ENCODE measurements at regions not wholly inside any gene's neighbourhood (a gene's known extent, or its start where the extent isn't known, plus 50 kb on each side); places are given as distances from the start of the nearest gene placed in this dataset.

DNA sequence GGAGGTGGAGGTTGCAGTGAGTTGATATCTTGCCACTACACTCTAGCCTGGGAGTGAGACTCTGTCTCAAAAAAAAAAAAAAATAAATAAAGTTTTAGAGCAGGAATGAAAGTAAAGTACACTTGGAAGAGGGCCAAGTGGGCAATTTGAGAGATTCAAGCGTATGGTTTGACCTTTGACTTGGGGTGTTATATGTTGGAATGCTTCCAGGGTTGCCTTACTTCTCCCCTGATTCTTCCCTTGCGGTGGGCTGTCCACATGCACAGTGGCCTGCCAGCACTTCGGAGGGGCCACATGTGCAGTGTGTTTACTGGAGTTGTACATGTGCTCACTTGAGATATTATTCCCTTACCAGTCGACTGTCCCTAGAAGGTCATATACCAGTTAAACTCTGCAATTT lies 295.5 kb upstream of the PROX1 start (continued):
- TF ChIP-seq USF2 (IDR thresholded peaks at IDR 0.05; ENCODE audit: borderline replicate concordance, low read depth, low read length), result no peak

GRCh38 chr1:213693864-213694263 lies 293.9 kb upstream of the PROX1 start:
- Histone ChIP-seq H3K4me2 (no peak overlapping the region), H3K4me1 (ENCODE audit: control insufficient read depth in 1 of 2, insufficient read depth in 2 of 2, low read depth in 1 of 2, low read length in 1 of 2) (peaks cover 0 to 2% of the 10 kb centered on the region in 2 experiments; a peak in 1 of 4 replicates), H3K9me3 (no peaks in the 10 kb centered on the region), H2AFZ (ENCODE audit: low read depth) (no peak overlapping the region), H3K4me3 (ENCODE audit: low read depth in 2 of 2, low read length in 1 of 2) (no peak overlapping the region), H3K36me3 (replicated peaks in 1 of 2; ENCODE audit: control insufficient read depth in 1 of 2, insufficient read depth in 2 of 2, low read length in 1 of 2) (no peaks in the 10 kb centered on the region), H3K27ac (ENCODE audit: low read depth in 2 of 2, low read length in 1 of 2) (no peak overlapping the region), H3F3A (replicated peaks; ENCODE audit: insufficient read depth) (no peaks in the 10 kb centered on the region), H4K20me1 (ENCODE audit: insufficient read depth) (no peaks in the 10 kb centered on the region), H3K9ac (no peak overlapping the region), H3K27me3 (ENCODE audit: insufficient read depth) (no peaks in the 10 kb centered on the region), H3K9me2 (no peaks in the 10 kb centered on the region), H3K79me2 (ENCODE audit: insufficient read depth) (no peaks in the 10 kb centered on the region)
- TF ChIP-seq TEAD4 (IDR thresholded peaks at IDR 0.05; ENCODE audit: borderline replicate concordance, insufficient read depth), result no peak
- no peak for TF ChIP-seq CHD2 (IDR thresholded peaks at IDR 0.05; ENCODE audit: low read length, partially characterized antibody)
- no peak for TF ChIP-seq RAD21 (IDR thresholded peaks at IDR 0.05; ENCODE audit: low read length)
- TF ChIP-seq TAF1 (IDR thresholded peaks at IDR 0.05; ENCODE audit: borderline replicate concordance, low read depth, low read length), result no peak
- no peak for TF ChIP-seq EP300 (IDR thresholded peaks at IDR 0.05; ENCODE audit: borderline replicate concordance in 1 of 2, low read depth in 1 of 2, low read length in 1 of 2)
- no peak for TF ChIP-seq FOXM1 (IDR thresholded peaks at IDR 0.05; ENCODE audit: low read depth)
- TF ChIP-seq GATA2 (CRISPR knock-in tag; IDR thresholded peaks at IDR 0.05), result no peak
- no peak for TF ChIP-seq RFX5 (IDR thresholded peaks at IDR 0.05; ENCODE audit: low read length)
- no peak for TF ChIP-seq MAX (IDR thresholded peaks at IDR 0.05; ENCODE audit: low read depth)
- no peak for TF ChIP-seq PBX3 (IDR thresholded peaks at IDR 0.05)
- TF ChIP-seq YY1 (IDR thresholded peaks at IDR 0.05; ENCODE audit: low read depth), result no peak
- no peak for TF ChIP-seq REST (IDR thresholded peaks at IDR 0.05; ENCODE audit: low read depth, low read length)
- POLR2A ChIA-PET, result no interaction called here
- CTCF ChIA-PET, result interaction anchor here (1.8 kb wide), 1 partner anchor 27 kb away, joined by 4 read pairs; no protein-coding TSS in a partner anchor
- WGBS (ENCODE audit: low lambda C conversion rate), result 6% methylated on average over 4 of the region's 4 CpGs
- peak; percentile 11 for DNase-seq

Data from SK-N-SH (cell line).